Activated B cell treated with CpG ODN at 0.5 μM for 24 hours (primary cell): ENCODE measurements at regions not wholly inside any gene's neighbourhood (a gene's known extent, or its start where the extent isn't known, plus 50 kb on each side); places are given as distances from the start of the nearest gene placed in this dataset.

ENCODE experiments used
- ATAC-seq: fragments of 200-7000 bp; cut with Tn5 transposase; one replicate; pipeline ENCODE4 v1.10.0; 2021; ENCODE audit warnings: low read depth, mild to moderate bottlenecking, moderate library complexity
- CTCF ChIA-PET: fragments of 350-600 bp; sonication (Branson Sonifier 250); formaldehyde crosslinking; loops from one replicate; lab custom pipeline; 2021; ENCODE audit warnings: antibody characterized with exemption; lab: Charles Lee
- POLR2A ChIA-PET: fragments of 350-600 bp; sonication (Branson Sonifier 250); formaldehyde crosslinking; loops from one replicate; lab custom pipeline; 2021; ENCODE audit warnings: antibody characterized with exemption; lab: Charles Lee
- DNase-seq: peaks from one replicate; pipeline ENCODE4 v3.0.0; 2022
- H3K27ac Mint-ChIP-seq: one replicate; pipeline ENCODE4 v1.8.0; 2020; ENCODE audit warnings: mixed read lengths
- H3K27me3 Mint-ChIP-seq: one replicate; pipeline ENCODE4 v1.8.0; 2021; ENCODE audit warnings: mixed read lengths
- H3K36me3 Mint-ChIP-seq: one replicate; pipeline ENCODE4 v1.8.0; 2021; ENCODE audit warnings: low read depth, mixed read lengths
- H3K4me1 Mint-ChIP-seq: one replicate; pipeline ENCODE4 v1.8.0; 2021; ENCODE audit warnings: mixed read lengths
- H3K4me3 Mint-ChIP-seq: one replicate; pipeline ENCODE4 v1.8.0; 2020; ENCODE audit warnings: mild to moderate bottlenecking, mixed read lengths
- H3K9me3 Mint-ChIP-seq: one replicate; pipeline ENCODE4 v1.8.0; 2020; ENCODE audit warnings: mixed read lengths
- CTCF ChIP-seq: fragments of 200-600 bp; IDR thresholded peaks from one replicate; pipeline ENCODE4 v1.8.0; 2022; ENCODE audit warnings: antibody characterized with exemption, mild to moderate bottlenecking
- intact Hi-C: fragments of 100-400 bp; cut with micrococcal nuclease; formaldehyde crosslinking; loops from one replicate; pipeline ENCODE4 v1.15.1; 2024

DNA sequence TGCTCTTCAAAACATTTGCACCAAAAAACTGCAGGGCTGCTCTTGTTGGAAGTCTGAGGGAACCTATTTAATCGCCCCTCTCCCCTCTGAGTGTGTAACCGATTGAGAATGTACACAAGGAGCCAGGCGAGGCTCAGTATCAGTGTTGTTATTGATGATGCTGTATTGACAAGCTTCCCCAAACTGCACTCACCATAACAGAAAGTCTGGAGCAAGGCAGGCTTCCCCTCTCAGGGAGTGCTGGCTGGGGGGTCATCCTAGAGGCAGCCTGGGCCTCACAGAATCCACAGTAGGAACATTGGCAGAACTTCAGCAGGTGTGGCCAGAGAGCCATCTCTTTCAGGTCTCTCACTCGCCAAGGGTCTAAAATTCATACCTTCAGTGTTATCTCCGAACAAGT, 58.1 kb upstream of the TUNAR start:
- ATAC-seq (no peak), DNase-seq (no peak)
- H3K27me3 Mint-ChIP-seq: peaks cover 23% of the 10 kb centered on the region
- no peak overlapping the region for H3K27ac Mint-ChIP-seq
- H3K36me3 Mint-ChIP-seq: no peaks in the 10 kb centered on the region
- ChIA-PET POLR2A (no interaction called here), CTCF (no interaction called here)
- no peaks in the 10 kb centered on the region for H3K4me1 Mint-ChIP-seq
- TF ChIP-seq CTCF: no peak
- intact Hi-C loops: no loop called here
- H3K4me3 Mint-ChIP-seq: no peak overlapping the region
- H3K9me3 Mint-ChIP-seq: peaks cover 2% of the 10 kb centered on the region

DNA sequence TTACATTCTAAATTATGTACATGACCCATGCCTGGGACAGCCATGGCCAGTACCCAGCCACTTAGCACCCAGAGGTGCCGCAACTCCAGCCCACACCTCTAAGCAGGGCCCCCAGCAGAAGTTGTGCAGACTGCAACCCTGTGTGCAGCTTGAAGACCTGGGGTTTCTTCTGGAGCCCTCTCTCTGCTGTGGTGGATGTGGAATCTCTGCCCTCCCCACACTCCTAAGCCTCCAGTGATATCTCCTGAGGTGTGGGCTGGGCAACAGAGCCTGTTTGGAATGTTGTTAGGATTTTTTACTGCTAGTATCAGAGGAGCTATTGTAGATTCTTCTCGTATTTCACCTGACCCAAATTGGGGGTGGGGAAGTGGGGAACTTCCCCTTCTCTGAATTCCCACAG, 59.4 kb upstream of the TUNAR start:
- H3K4me1 Mint-ChIP-seq: no peaks in the 10 kb centered on the region
- no peak overlapping the region for H3K4me3 Mint-ChIP-seq
- no peak for TF ChIP-seq CTCF
- ChIA-PET POLR2A (no interaction called here), CTCF (no interaction called here)
- no peaks in the 10 kb centered on the region for H3K36me3 Mint-ChIP-seq
- ATAC-seq: no peak
- peaks cover 25% of the 10 kb centered on the region for H3K27me3 Mint-ChIP-seq
- no peak for DNase-seq
- intact Hi-C loops: no loop called here
- peaks cover 2% of the 10 kb centered on the region for H3K9me3 Mint-ChIP-seq
- H3K27ac Mint-ChIP-seq: no peak overlapping the region

- Mint-ChIP-seq H3K4me1 (no peaks in the 10 kb centered on the region), H3K27ac (no peak overlapping the region), H3K36me3 (no peaks in the 10 kb centered on the region), H3K27me3 (peaks cover 23% of the 10 kb centered on the region), H3K9me3 (peaks cover 2% of the 10 kb centered on the region), H3K4me3 (no peak overlapping the region)
- ATAC-seq (no peak), DNase-seq (no peak)
- ChIA-PET POLR2A (no interaction called here), CTCF (no interaction called here)
- no peak for TF ChIP-seq CTCF
- intact Hi-C loops: no loop called here
Observed at GRCh38 chr14:95816539-95816938, 60.1 kb upstream of the TUNAR start.

- ChIA-PET CTCF (no interaction called here), POLR2A (no interaction called here)
- intact Hi-C loops: no loop called here
- ATAC-seq (no peak), DNase-seq (no peak)
- H3K4me3 Mint-ChIP-seq: no peak overlapping the region
- peaks cover 23% of the 10 kb centered on the region for H3K27me3 Mint-ChIP-seq
- no peaks in the 10 kb centered on the region for H3K4me1 Mint-ChIP-seq
- no peak for TF ChIP-seq CTCF
- no peak overlapping the region for H3K27ac Mint-ChIP-seq
- H3K9me3 Mint-ChIP-seq: no peaks in the 10 kb centered on the region
- peaks cover 1% of the 10 kb centered on the region for H3K36me3 Mint-ChIP-seq
Observed at GRCh38 chr14:95815226-95815690, 61.4 kb upstream of the TUNAR start.

GRCh38 chr14:95814363-95815225, 62.0 kb upstream of the TUNAR start:
- no peak overlapping the region for H3K27ac Mint-ChIP-seq
- H3K4me1 Mint-ChIP-seq: no peaks in the 10 kb centered on the region
- H3K9me3 Mint-ChIP-seq: no peaks in the 10 kb centered on the region
- H3K36me3 Mint-ChIP-seq: peaks cover 1% of the 10 kb centered on the region
- no peak overlapping the region for H3K4me3 Mint-ChIP-seq
- peaks cover 27% of the 10 kb centered on the region for H3K27me3 Mint-ChIP-seq
- ATAC-seq (no peak), DNase-seq (no peak)
- CTCF ChIA-PET: no interaction called here
- TF ChIP-seq CTCF: no peak
- POLR2A ChIA-PET: no interaction called here
- intact Hi-C loops: no loop called here
